ENCODE measurements at regions not wholly inside any gene's neighbourhood (a gene's known extent, or its start where the extent isn't known, plus 50 kb on each side); places are given as distances from the start of the nearest gene placed in this dataset.
"Not testable (repeated sequence)": the region's sequence is repeated elsewhere in the genome, so short reads cannot be mapped to it uniquely, and the experiment has no call there.

GRCh38 chr3:124617177-124617576 is 113.1 kb upstream of the UMPS start:
- DNase-seq, result no peak

- DNase-seq, result no peak
These were observed 110.2 kb upstream of the UMPS start for GRCh38 chr3:124619887-124620599.

- DNase-seq, result no peak
These were observed 109.6 kb upstream of the UMPS start for GRCh38 chr3:124620600-124621063.

GRCh38 chr3:124621498-124621897 is 108.8 kb upstream of the UMPS start:
- DNase-seq, result no peak

GRCh38 chr3:124625074-124625473 is 105.2 kb upstream of the UMPS start:
- DNase-seq, result no peak

GRCh38 chr3:124627501-124627908 is 102.7 kb upstream of the UMPS start:
- no peak for DNase-seq

GRCh38 chr3:124628863-124629262 is 101.4 kb upstream of the UMPS start:
- DNase-seq, result no peak

GRCh38 chr3:124629497-124629896 is 100.8 kb upstream of the UMPS start:
- DNase-seq, result no peak

- DNase-seq, result no peak
These were observed 99.3 kb upstream of the UMPS start for GRCh38 chr3:124630960-124631359.

- DNase-seq, result no peak
These were observed 98.5 kb upstream of the UMPS start for GRCh38 chr3:124631727-124632126.

GRCh38 chr3:124632566-124633140 is 97.6 kb upstream of the UMPS start:
- no peak for DNase-seq

GRCh38 chr3:124633524-124633923 is 96.7 kb upstream of the UMPS start:
- DNase-seq, result no peak

- DNase-seq, result no peak
These were observed 95.8 kb upstream of the UMPS start for GRCh38 chr3:124634210-124635168.

- no peak for DNase-seq
These were observed 95.1 kb upstream of the UMPS start for GRCh38 chr3:124635169-124635539.

GRCh38 chr3:124636101-124636862 is 94.0 kb upstream of the UMPS start:
- DNase-seq, result no peak

- no peak for DNase-seq
These were observed 93.4 kb upstream of the UMPS start for GRCh38 chr3:124636863-124637296.

GRCh38 chr3:124639406-124640237 is 90.6 kb upstream of the UMPS start:
- no peak for DNase-seq

- no peak for DNase-seq
These were observed 89.5 kb upstream of the UMPS start for GRCh38 chr3:124640635-124641306.

- DNase-seq, result no peak
These were observed 86.8 kb upstream of the UMPS start for GRCh38 chr3:124643453-124643852.

GRCh38 chr3:124646186-124646585 is 84.1 kb upstream of the UMPS start:
- not testable (repeated sequence) for DNase-seq

GRCh38 chr3:124648551-124648950 is 81.7 kb upstream of the UMPS start:
- no peak for DNase-seq

All from NCI-H1694 (cell line).